ENCODE measurements at regions not wholly inside any gene's neighbourhood (a gene's known extent, or its start where the extent isn't known, plus 50 kb on each side); places are given as distances from the start of the nearest gene placed in this dataset.
"Not testable (repeated sequence)": the region's sequence is repeated elsewhere in the genome, so short reads cannot be mapped to it uniquely, and the experiment has no call there.

GRCh38 chr6:78500299-78501089 lies 366.9 kb upstream of the IRAK1BP1 start:
- intact Hi-C loops (cut with micrococcal nuclease): no loop called here

- intact Hi-C loops (cut with micrococcal nuclease): no loop called here
Measured at GRCh38 chr6:78502386-78502887, 364.9 kb upstream of the IRAK1BP1 start.

- intact Hi-C loops (cut with micrococcal nuclease): no loop called here
Measured at GRCh38 chr6:78505178-78505577, 362.2 kb upstream of the IRAK1BP1 start.

GRCh38 chr6:78511009-78511408 lies 356.3 kb upstream of the IRAK1BP1 start:
- intact Hi-C loops (cut with micrococcal nuclease): no loop called here

- intact Hi-C loops (cut with micrococcal nuclease): no loop called here
Measured at GRCh38 chr6:78513856-78514255, 353.5 kb upstream of the IRAK1BP1 start.

- intact Hi-C loops (cut with micrococcal nuclease): no loop called here
Measured at GRCh38 chr6:78515271-78515670, 352.1 kb upstream of the IRAK1BP1 start.

- intact Hi-C loops (cut with micrococcal nuclease): no loop called here
Measured at GRCh38 chr6:78517399-78517798, 350.0 kb upstream of the IRAK1BP1 start.

- intact Hi-C loops (cut with micrococcal nuclease): no loop called here
Measured at GRCh38 chr6:78523622-78524021, 343.7 kb upstream of the IRAK1BP1 start.

GRCh38 chr6:78525976-78526375 lies 341.4 kb upstream of the IRAK1BP1 start:
- intact Hi-C loops (cut with micrococcal nuclease): no loop called here

GRCh38 chr6:78526432-78526831 lies 340.9 kb upstream of the IRAK1BP1 start:
- intact Hi-C loops (cut with micrococcal nuclease): no loop called here

GRCh38 chr6:78528926-78529325 lies 338.4 kb upstream of the IRAK1BP1 start:
- intact Hi-C loops (cut with micrococcal nuclease): no loop called here

- intact Hi-C loops (cut with micrococcal nuclease): no loop called here
Measured at GRCh38 chr6:78530208-78530607, 337.1 kb upstream of the IRAK1BP1 start.

GRCh38 chr6:78533426-78533825 lies 333.9 kb upstream of the IRAK1BP1 start:
- intact Hi-C loops (cut with micrococcal nuclease): no loop called here

- intact Hi-C loops (cut with micrococcal nuclease): no loop called here
Measured at GRCh38 chr6:78533876-78534275, 333.5 kb upstream of the IRAK1BP1 start.

GRCh38 chr6:78538002-78538401 lies 329.3 kb upstream of the IRAK1BP1 start:
- intact Hi-C loops (cut with micrococcal nuclease): no loop called here

GRCh38 chr6:78547636-78548035 lies 319.7 kb upstream of the IRAK1BP1 start:
- intact Hi-C loops (cut with micrococcal nuclease): not testable (repeated sequence)

- intact Hi-C loops (cut with micrococcal nuclease): no loop called here
Measured at GRCh38 chr6:78551361-78551760, 316.0 kb upstream of the IRAK1BP1 start.

- intact Hi-C loops (cut with micrococcal nuclease): no loop called here
Measured at GRCh38 chr6:78552435-78552834, 314.9 kb upstream of the IRAK1BP1 start.

GRCh38 chr6:78554341-78554740 lies 313.0 kb upstream of the IRAK1BP1 start:
- intact Hi-C loops (cut with micrococcal nuclease): no loop called here

- intact Hi-C loops (cut with micrococcal nuclease): no loop called here
Measured at GRCh38 chr6:78559056-78559455, 308.3 kb upstream of the IRAK1BP1 start.

GRCh38 chr6:78561015-78561414 lies 306.3 kb upstream of the IRAK1BP1 start:
- intact Hi-C loops (cut with micrococcal nuclease): no loop called here

GRCh38 chr6:78565997-78566396 lies 301.4 kb upstream of the IRAK1BP1 start:
- intact Hi-C loops (cut with micrococcal nuclease): no loop called here

- intact Hi-C loops (cut with micrococcal nuclease): no loop called here
Measured at GRCh38 chr6:78570044-78570443, 297.3 kb upstream of the IRAK1BP1 start.
